WTC11 (cell line): ENCODE measurements at regions not wholly inside any gene's neighbourhood (a gene's known extent, or its start where the extent isn't known, plus 50 kb on each side); places are given as distances from the start of the nearest gene placed in this dataset.

Experiments used
- ATF3 ChIP-seq: sonication (generic); formaldehyde crosslinking; conservative IDR thresholded peaks from 2 replicates; pipeline ENCODE4 v1.8.1; 2022; ENCODE audit warnings: mild to moderate bottlenecking, missing genetic modification reagents
- NR2C2 ChIP-seq: sonication (generic); formaldehyde crosslinking; IDR thresholded peaks from 2 replicates; pipeline ENCODE4 v1.8.0; 2022; ENCODE audit warnings: mild to moderate bottlenecking, missing genetic modification reagents
- TEAD4 ChIP-seq: sonication (generic); formaldehyde crosslinking; IDR thresholded peaks from 2 replicates; pipeline ENCODE4 v1.8.0; 2022; ENCODE audit warnings: mild to moderate bottlenecking, missing genetic modification reagents
- TF ChIP-seq, protein P1 (sequence below): fragments of 200-600 bp; IDR thresholded peaks from 2 replicates; pipeline ENCODE4 v1.8.0; 2022; ENCODE audit warnings: antibody characterized with exemption
- TF ChIP-seq, protein P2 (sequence below): sonication (generic); formaldehyde crosslinking; IDR thresholded peaks from 2 replicates; pipeline ENCODE4 v1.8.0; 2022; ENCODE audit warnings: mild to moderate bottlenecking, missing genetic modification reagents

GRCh38 chr10:69715899-69716606 lies 85.7 kb upstream of the COL13A1 start:
- no peak for TF ChIP-seq NR2C2
- TF ChIP-seq, protein P1, sequence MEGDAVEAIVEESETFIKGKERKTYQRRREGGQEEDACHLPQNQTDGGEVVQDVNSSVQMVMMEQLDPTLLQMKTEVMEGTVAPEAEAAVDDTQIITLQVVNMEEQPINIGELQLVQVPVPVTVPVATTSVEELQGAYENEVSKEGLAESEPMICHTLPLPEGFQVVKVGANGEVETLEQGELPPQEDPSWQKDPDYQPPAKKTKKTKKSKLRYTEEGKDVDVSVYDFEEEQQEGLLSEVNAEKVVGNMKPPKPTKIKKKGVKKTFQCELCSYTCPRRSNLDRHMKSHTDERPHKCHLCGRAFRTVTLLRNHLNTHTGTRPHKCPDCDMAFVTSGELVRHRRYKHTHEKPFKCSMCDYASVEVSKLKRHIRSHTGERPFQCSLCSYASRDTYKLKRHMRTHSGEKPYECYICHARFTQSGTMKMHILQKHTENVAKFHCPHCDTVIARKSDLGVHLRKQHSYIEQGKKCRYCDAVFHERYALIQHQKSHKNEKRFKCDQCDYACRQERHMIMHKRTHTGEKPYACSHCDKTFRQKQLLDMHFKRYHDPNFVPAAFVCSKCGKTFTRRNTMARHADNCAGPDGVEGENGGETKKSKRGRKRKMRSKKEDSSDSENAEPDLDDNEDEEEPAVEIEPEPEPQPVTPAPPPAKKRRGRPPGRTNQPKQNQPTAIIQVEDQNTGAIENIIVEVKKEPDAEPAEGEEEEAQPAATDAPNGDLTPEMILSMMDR: no peak
- TF ChIP-seq, protein P2, sequence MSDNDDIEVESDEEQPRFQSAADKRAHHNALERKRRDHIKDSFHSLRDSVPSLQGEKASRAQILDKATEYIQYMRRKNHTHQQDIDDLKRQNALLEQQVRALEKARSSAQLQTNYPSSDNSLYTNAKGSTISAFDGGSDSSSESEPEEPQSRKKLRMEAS (CRISPR knock-in tag): no peak
- no peak for TF ChIP-seq ATF3 (CRISPR knock-in tag)
- TF ChIP-seq TEAD4 (CRISPR knock-in tag): no peak
